ENCODE measurements at regions not wholly inside any gene's neighbourhood (a gene's known extent, or its start where the extent isn't known, plus 50 kb on each side); places are given as distances from the start of the nearest gene placed in this dataset.

DNA sequence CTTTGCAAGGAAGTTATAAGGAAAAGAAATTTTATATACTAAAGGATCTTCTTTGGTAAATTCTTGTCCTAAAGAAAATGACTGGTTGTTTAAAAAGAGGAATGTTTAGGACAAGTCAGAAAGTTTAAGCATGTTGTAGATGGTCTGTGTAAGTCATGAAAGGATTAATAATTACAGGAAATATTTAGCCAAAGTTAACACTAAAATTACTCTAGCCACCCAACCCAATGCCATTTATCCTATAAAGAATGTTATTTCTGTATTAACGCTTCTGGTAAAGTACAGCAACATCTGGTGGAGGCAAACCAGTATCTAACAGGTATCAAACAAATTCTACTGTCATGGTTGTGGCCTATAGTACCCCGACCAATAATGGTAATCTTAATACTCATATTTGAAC lies 546.9 kb upstream of the PKDCC start:
- DNase-seq = no peak

GRCh38 chr2:41502752-41503151 lies 545.1 kb upstream of the PKDCC start:
- DNase-seq = no peak

GRCh38 chr2:41504532-41504931 lies 543.3 kb upstream of the PKDCC start:
- DNase-seq = no peak

- no peak for DNase-seq
Measured at GRCh38 chr2:41510108-41510507, 537.7 kb upstream of the PKDCC start.

DNA sequence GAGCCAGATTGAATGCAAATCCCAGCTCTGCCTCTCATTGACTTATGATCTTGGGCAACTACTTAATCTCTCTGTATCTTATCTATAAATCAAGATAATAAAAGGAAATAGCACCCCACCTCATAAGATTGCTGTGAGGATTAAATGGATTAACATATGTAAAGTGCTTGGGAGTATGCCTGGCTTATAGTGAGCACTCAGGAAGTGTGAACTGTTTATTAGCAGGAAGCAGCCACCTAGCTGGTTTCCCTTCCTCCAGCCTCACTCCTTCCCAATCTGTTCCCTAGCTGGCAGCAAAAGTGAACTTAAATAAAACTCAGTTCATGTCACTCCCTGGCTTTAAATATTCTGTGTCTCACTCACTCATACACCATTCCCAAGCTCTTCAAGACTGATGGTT lies 526.6 kb upstream of the PKDCC start:
- no peak for DNase-seq

- DNase-seq = no peak
Measured at GRCh38 chr2:41527525-41528323, 520.1 kb upstream of the PKDCC start.

DNA sequence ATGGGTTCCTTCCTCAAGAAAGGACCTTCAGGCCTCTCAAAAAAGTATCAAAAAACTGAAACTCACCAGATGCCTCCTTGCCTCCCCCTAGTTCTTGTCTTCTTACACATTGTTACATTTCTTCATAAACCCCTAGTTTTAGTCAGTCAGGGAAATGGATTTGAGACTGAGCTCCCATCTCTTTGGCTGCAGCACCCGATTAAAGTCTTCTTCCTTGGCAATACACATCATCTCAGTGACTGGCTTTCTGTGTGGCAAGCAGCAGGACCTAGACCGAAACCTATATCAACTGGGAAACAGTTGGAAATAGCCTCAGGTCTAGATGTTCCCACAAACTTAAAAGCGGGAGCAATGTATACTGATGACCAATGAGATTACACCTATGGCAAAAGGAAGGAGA lies 512.2 kb upstream of the PKDCC start:
- DNase-seq = no peak

DNA sequence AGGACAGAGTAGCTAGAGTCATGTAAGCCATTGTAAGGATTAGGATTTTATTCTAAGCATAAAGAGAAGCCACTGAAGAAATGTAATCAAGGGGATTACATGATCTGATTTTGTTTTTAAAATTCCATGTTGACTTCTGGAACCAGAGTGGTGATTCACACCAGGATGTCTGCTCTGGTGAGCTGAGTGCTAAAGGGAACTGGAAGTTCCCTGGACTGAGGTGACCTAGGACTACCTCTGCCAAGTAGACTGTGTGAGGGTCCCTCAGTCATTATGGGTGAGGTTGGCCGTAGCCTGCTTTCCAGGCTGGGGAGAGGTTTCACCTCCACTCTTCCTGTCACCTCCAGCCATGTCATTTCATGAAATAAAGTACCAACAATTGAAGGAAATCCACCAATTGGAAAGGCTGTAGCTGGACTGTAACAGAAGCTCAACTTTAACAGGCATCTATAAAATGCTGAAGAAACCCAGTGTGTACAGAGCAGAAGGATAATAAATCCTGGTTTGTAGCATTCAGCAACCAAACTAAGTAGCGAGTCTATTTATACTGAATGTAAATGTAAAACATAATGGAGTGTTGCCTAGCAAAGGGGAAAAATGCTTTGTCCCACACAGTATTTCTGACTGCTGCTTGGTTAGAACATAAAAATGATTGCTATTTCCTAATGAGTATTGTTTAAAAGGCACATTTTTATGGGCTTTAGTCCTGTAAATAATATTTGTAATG lies 507.4 kb upstream of the PKDCC start:
- no peak for DNase-seq

DNA sequence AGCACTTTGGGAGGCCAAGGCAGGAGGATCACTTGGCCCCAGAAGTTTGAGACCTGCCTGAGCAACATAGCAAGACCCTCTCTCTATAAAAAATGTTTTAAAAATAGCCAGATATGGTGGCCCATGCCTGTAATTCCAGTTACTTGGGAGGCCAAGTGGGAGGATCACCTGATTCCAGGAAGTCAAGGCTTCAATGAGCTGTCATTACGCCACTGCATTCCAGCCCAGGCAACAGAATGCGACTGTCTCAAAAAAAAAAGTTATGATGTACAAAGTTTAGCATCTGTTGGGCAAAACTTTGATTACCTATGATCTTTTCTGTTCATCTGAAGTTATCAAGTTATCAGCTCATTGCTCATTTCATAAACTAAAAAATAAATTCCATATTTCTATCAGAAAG lies 504.1 kb upstream of the PKDCC start:
- DNase-seq = no peak

- no peak for DNase-seq
Measured at GRCh38 chr2:41544709-41545108, 503.1 kb upstream of the PKDCC start.

- no peak for DNase-seq
Measured at GRCh38 chr2:41546031-41546430, 501.8 kb upstream of the PKDCC start.

DNA sequence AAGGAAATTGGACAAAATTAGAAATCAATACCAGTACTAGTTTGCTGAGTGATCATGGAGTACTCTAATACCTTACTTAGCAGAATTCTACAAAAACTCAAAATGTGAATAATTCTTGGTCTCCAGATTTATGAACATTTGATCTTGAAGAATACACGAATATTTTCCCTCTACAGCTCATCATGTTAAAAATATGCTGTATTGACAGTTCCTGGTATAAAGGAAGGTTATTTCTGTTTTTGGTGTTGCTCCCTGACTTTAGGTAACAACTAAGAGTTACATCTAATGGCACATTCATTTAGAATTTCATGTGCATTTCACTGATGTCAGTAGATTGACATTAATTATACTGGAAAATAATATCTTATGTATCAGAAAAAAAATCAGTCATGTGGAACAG lies 479.2 kb upstream of the PKDCC start:
- DNase-seq = no peak

GRCh38 chr2:41572154-41572553 lies 475.7 kb upstream of the PKDCC start:
- no peak for DNase-seq

DNA sequence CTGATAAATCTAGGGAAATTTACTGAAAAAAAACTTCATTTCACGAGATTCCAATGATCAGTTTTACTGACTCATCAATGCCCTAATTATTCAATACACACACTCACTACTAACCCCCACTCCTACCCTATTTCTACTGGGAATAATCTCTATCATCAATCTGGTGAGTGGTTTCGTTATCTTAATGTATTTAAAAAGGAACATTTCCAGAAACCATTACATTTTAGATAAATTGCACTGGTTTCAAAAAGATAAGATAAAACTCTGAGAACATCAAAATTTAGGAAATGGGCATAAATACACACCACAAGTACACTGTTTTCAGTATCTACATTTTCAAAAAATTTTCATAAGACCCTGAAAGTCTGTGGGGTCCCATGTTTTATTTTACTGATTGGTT lies 471.4 kb upstream of the PKDCC start:
- no peak for DNase-seq

- no peak for DNase-seq
Measured at GRCh38 chr2:41579806-41580205, 468.0 kb upstream of the PKDCC start.

GRCh38 chr2:41580806-41581205 lies 467.0 kb upstream of the PKDCC start:
- no peak for DNase-seq

GRCh38 chr2:41595240-41595639 lies 452.6 kb upstream of the PKDCC start:
- no peak for DNase-seq

GRCh38 chr2:41597680-41598079 lies 450.1 kb upstream of the PKDCC start:
- no peak for DNase-seq

- DNase-seq = no peak
Measured at GRCh38 chr2:41598161-41598894, 449.5 kb upstream of the PKDCC start.

- DNase-seq = no peak
Measured at GRCh38 chr2:41600460-41600859, 447.4 kb upstream of the PKDCC start.

GRCh38 chr2:41602341-41602740 lies 445.5 kb upstream of the PKDCC start:
- no peak for DNase-seq

DNA sequence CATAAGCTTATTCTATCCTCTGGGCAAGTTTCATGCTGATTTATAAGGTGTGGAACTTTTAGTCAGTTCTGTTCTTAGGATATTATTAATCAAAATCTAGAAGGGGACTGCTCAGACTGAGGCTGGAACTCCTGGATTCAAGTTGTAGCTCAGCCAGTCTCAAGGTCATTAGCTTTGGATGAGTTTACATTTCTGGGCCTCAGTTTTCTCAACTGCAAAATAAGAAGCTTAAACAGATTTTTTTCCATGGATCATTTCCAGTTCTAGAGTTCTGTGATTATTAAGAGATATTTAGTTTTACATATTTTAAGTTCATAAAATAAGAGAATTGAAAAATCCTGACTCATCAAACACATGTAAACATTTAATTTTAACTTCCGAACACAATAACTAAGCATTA lies 442.5 kb upstream of the PKDCC start:
- DNase-seq = no peak

- no peak for DNase-seq
Measured at GRCh38 chr2:41605914-41606313, 441.9 kb upstream of the PKDCC start.
